Thyroid gland (tissue), 4 donors: ENCODE measurements at regions not wholly inside any gene's neighbourhood (a gene's known extent, or its start where the extent isn't known, plus 50 kb on each side); places are given as distances from the start of the nearest gene placed in this dataset.

Experiments used
- DNase-seq, 2 donors: peaks; one replicate each; pipeline ENCODE4 v3.0.0-alpha.2; 2019
- H3K27ac ChIP-seq, 3 donors: fragments of 200-600 bp; sonication (generic); 1 replicate in 2 of 3; 2 replicates in 1 of 3; pipeline ENCODE4 v1.5.1; 2016 to 2019; ENCODE audit warnings: mild to moderate bottlenecking in 1 of 3, moderate library complexity in 1 of 3
- H3K27me3 ChIP-seq: fragments of 200-600 bp; sonication (generic); one replicate; pipeline ENCODE4 v1.5.1; 2019
- H3K36me3 ChIP-seq, 2 donors: fragments of 200-600 bp; sonication (generic); one replicate each; pipeline ENCODE4 v1.5.1; 2016 to 2019
- H3K4me1 ChIP-seq, 2 donors: fragments of 200-600 bp; sonication (generic); one replicate each; pipeline ENCODE4 v1.5.1; 2017 to 2019
- H3K4me3 ChIP-seq, 3 donors: fragments of 200-600 bp; sonication (generic); replicated peaks in 1 of 3; 1 replicate in 2 of 3; 2 replicates in 1 of 3; pipeline ENCODE4 v1.5.1; 2016; ENCODE audit warnings: mild to moderate bottlenecking in 1 of 3
- H3K9me3 ChIP-seq: fragments of 200-600 bp; sonication (generic); one replicate; pipeline ENCODE4 v1.5.1; 2017
- POLR2A ChIP-seq, 2 donors: fragments of 450-650 bp; IDR thresholded peaks; one replicate each; pipeline ENCODE4 v1.6.1; 2017; ENCODE audit warnings: antibody characterized with exemption in 2 of 2, mild to moderate bottlenecking in 2 of 2, moderate library complexity in 1 of 2
- WGBS, 2 donors: methylation state at CpG; one replicate each; pipeline ENCODE4 v1.1.5; 2017; 5-methylcytosine and 5-hydroxymethylcytosine counted together
- intact Hi-C: fragments of 100-400 bp; cut with DNase I; formaldehyde crosslinking; loops from one replicate; pipeline ENCODE4 v1.15.1; 2023
- TF ChIP-seq, protein P1 (sequence below), 6 experiments: fragments of 200-600 bp in 3 of 6; fragments of 450-650 bp in 3 of 6; sonication (generic) in 3 of 6; IDR thresholded peaks; one replicate each; pipeline ENCODE4 v1.5.1; 2016 to 2019; ENCODE audit warnings: antibody characterized with exemption in 6 of 6, mild to moderate bottlenecking in 2 of 6, inconsistent platforms in 1 of 6, moderate library complexity in 1 of 6

DNA sequence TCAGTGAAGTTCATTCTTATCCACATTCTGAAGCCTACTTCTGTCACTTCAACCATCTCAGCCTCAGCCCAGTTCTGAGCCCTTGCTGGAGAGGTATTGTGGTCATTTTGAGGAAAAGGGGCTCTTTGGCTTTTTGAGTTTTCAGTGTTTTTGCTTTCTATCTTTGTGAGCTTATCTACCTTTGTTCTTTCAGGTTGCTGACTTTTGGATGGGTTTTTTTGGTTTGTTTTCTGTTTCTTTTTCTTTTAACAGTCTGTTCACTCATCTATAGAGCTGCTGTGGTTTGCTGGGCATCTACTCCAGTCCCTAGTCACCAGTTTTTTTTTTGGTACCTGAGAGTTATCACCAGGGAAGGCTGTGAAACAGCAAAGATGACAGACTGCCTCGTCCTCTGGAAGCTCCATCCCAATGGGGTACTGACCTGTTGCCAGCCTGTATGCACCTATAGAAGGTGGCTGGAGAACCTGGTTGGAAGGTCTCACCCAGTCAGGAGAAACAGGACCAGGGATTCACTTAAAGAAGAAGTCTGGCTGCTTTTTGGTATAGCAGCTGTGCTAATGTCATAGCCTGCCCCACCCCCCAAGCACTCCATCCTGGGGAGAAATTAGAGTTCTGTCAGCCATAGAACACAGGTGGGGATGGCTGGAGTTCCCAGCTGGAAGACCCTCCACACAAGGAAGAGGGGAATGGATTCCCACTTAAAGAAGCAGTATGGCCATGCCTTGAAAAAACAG lies 138.6 kb upstream of the TSLP start:
- H3K4me1 ChIP-seq, result no peaks in the 10 kb centered on the region
- intact Hi-C loops, result no loop called here
- TF ChIP-seq, protein P1, sequence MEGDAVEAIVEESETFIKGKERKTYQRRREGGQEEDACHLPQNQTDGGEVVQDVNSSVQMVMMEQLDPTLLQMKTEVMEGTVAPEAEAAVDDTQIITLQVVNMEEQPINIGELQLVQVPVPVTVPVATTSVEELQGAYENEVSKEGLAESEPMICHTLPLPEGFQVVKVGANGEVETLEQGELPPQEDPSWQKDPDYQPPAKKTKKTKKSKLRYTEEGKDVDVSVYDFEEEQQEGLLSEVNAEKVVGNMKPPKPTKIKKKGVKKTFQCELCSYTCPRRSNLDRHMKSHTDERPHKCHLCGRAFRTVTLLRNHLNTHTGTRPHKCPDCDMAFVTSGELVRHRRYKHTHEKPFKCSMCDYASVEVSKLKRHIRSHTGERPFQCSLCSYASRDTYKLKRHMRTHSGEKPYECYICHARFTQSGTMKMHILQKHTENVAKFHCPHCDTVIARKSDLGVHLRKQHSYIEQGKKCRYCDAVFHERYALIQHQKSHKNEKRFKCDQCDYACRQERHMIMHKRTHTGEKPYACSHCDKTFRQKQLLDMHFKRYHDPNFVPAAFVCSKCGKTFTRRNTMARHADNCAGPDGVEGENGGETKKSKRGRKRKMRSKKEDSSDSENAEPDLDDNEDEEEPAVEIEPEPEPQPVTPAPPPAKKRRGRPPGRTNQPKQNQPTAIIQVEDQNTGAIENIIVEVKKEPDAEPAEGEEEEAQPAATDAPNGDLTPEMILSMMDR (IDR thresholded peaks at IDR 0.05), result no peak
- TF ChIP-seq POLR2A (IDR thresholded peaks at IDR 0.05), result no peak
- no peak for DNase-seq
- H3K9me3 ChIP-seq, result no peaks in the 10 kb centered on the region
- WGBS, 2 donors, result 68 to 76% methylated on average over 1 of the region's 1 CpG
- no peaks in the 10 kb centered on the region for H3K36me3 ChIP-seq
- H3K27me3 ChIP-seq, result no peaks in the 10 kb centered on the region
- no peak overlapping the region for H3K4me3 ChIP-seq
- H3K27ac ChIP-seq, result no peak overlapping the region

DNA sequence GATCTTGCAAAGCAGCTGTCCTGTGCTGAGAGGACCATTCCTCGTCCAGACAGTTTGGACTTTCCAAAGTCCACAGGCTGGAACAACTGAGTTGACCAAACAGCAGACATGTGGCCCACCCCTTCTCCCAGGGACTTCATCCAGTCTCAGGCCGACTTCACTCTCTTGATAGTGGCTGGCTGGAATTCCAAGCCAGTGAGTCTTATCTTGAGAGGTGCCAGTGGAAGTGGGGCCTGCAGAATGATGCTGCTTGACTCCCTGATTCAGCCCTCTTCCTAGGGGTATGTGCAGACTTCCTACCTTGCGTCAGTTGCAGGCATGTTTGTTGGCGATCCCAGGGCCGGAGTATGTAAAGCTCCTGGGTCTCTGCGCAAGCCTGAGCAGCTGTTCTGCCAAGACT lies 131.4 kb upstream of the TSLP start:
- no peaks in the 10 kb centered on the region for H3K36me3 ChIP-seq
- H3K9me3 ChIP-seq, result no peaks in the 10 kb centered on the region
- intact Hi-C loops, result no loop called here
- TF ChIP-seq POLR2A (IDR thresholded peaks at IDR 0.05), result no peak
- TF ChIP-seq, protein P1 (IDR thresholded peaks at IDR 0.05), result no peak
- no peak overlapping the region for H3K27ac ChIP-seq
- 89 to 94% methylated on average over 6 of the region's 6 CpGs for WGBS, 2 donors
- DNase-seq, result no peak
- no peaks in the 10 kb centered on the region for H3K4me1 ChIP-seq
- no peak overlapping the region for H3K4me3 ChIP-seq
- no peaks in the 10 kb centered on the region for H3K27me3 ChIP-seq

DNA sequence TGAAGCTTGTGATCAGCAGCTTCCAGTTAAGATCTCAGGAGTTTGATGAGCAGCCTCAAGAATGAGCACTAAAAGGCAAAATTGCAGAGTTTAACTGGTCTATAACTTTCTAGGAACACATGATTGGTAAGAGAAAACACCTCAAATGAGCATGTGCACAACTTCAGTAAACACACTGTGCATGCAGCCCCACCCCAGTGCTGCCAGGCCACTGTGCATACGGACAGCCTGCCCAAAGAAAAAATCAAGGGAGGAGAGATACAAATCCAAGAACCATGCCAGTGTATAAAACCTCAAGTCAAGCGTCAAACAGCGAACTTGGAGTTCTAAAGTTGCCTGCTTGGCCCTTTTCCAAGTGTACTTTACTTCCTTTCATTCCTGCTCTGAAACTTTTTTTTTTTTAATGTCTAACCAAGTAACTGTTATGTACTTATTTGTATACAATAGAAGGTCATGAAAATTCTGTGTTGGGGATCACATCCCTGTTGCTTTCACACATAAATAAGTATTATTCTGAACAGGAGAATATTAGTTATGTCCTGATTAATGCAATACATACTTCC lies 125.6 kb upstream of the TSLP start:
- intact Hi-C loops, result no loop called here
- no peaks in the 10 kb centered on the region for H3K36me3 ChIP-seq
- peak in 1 of 2 donors; percentile 9 for DNase-seq
- H3K9me3 ChIP-seq, result no peaks in the 10 kb centered on the region
- no peaks in the 10 kb centered on the region for H3K4me1 ChIP-seq
- 17 to 22% methylated on average over 3 of the region's 3 CpGs for WGBS, 2 donors
- no peak overlapping the region for H3K4me3 ChIP-seq
- no peaks in the 10 kb centered on the region for H3K27me3 ChIP-seq
- no peak overlapping the region for H3K27ac ChIP-seq
- no peak for TF ChIP-seq POLR2A (IDR thresholded peaks at IDR 0.05)
- TF ChIP-seq, protein P1 (IDR thresholded peaks at IDR 0.05), result no peak

DNA sequence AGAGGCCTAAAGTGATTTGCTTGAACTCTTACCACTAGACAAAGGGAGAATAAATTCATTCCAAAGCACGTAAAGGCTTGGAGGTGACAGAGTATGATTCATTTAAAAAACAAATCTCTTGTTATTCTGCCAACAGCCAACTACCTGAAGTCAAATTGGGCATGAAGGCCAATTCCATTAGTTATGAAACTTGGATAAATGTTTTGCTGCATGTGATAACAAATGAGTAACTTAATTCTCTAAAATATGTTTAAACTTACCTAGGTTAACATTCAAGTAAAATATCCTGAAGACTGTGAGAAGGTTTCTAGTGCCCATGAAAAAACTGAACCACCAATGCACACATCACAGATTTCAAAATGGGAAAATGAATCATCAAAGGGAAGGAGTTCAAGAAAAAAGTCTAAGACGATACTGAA lies 120.1 kb upstream of the TSLP start:
- Histone ChIP-seq H3K9me3 (no peaks in the 10 kb centered on the region), H3K27ac (no peak overlapping the region), H3K4me1 (no peaks in the 10 kb centered on the region), H3K4me3 (no peak overlapping the region), H3K36me3 (no peaks in the 10 kb centered on the region), H3K27me3 (no peaks in the 10 kb centered on the region)
- 81 to 85% methylated on average over 2 of the region's 2 CpGs for WGBS, 2 donors
- no peak for DNase-seq
- no peak for TF ChIP-seq POLR2A (IDR thresholded peaks at IDR 0.05)
- intact Hi-C loops, result no loop called here

DNA sequence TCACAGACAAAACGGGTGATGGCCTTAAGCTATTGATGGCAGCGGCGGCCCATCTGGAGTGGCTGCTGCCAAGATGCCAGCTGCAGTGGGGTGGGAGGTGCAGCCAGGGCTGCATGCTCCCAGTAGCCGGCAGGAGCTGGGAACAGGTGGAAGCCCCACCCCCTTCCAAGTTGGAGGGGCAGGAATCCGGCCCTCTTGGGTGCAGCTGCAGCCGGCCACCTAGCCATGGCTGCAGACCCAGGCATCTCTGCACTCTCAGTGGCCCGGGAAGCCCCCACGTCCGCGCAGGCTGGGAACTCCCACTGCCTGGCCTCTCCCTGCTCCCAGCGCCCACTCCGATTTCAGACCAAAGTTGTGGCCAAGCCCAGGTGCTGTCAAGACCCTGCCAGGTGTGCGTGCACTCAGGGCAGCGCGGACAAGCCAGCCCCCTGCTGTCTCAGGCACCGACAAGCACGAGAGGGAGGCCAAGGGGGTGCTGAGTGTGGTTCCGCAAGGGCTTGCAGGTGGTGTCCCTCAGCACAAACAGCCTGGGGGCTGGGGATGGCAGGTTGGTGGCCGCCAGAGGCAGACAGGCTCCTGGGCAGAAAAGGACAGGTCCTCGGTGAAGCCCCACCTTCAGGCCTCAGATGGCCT lies 115.1 kb upstream of the TSLP start:
- Histone ChIP-seq H3K9me3 (no peaks in the 10 kb centered on the region), H3K4me1 (no peaks in the 10 kb centered on the region), H3K27ac (no peak overlapping the region), H3K4me3 (no peak overlapping the region), H3K36me3 (no peaks in the 10 kb centered on the region), H3K27me3 (no peaks in the 10 kb centered on the region)
- intact Hi-C loops, result no loop called here
- no peak for DNase-seq
- 47 to 73% methylated on average over 12 to 14 of the region's 20 CpGs for WGBS, 2 donors
- TF ChIP-seq, protein P1 (IDR thresholded peaks at IDR 0.05), result no peak
- TF ChIP-seq POLR2A (IDR thresholded peaks at IDR 0.05), result no peak
